Fibroblast of lung (primary cell): ENCODE measurements at regions not wholly inside any gene's neighbourhood (a gene's known extent, or its start where the extent isn't known, plus 50 kb on each side); places are given as distances from the start of the nearest gene placed in this dataset.

Experiments
- EZH2 ChIP-seq: IDR thresholded peaks from 2 replicates; pipeline ENCODE4 v1.5.1; 2012; ENCODE audit warnings: low read length, control low read depth, mild to moderate bottlenecking; ENCODE audit errors: missing control alignments
- TF ChIP-seq, protein P1 (sequence below), 2 donors: IDR thresholded peaks in 1 of 2; conservative IDR thresholded peaks in 1 of 2; 1 replicate in 1 of 2; 2 replicates in 1 of 2; pipeline ENCODE4 v1.5.1; 2011 to 2012; ENCODE audit warnings: low read length in 2 of 2, control low read depth in 1 of 2, inconsistent platforms in 1 of 2, low read depth in 1 of 2, mild to moderate bottlenecking in 1 of 2

GRCh38 chr2:195592105-195592504, 64.9 kb upstream of the SLC39A10 start:
- TF ChIP-seq, protein P1, sequence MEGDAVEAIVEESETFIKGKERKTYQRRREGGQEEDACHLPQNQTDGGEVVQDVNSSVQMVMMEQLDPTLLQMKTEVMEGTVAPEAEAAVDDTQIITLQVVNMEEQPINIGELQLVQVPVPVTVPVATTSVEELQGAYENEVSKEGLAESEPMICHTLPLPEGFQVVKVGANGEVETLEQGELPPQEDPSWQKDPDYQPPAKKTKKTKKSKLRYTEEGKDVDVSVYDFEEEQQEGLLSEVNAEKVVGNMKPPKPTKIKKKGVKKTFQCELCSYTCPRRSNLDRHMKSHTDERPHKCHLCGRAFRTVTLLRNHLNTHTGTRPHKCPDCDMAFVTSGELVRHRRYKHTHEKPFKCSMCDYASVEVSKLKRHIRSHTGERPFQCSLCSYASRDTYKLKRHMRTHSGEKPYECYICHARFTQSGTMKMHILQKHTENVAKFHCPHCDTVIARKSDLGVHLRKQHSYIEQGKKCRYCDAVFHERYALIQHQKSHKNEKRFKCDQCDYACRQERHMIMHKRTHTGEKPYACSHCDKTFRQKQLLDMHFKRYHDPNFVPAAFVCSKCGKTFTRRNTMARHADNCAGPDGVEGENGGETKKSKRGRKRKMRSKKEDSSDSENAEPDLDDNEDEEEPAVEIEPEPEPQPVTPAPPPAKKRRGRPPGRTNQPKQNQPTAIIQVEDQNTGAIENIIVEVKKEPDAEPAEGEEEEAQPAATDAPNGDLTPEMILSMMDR (conservative IDR thresholded peaks at IDR 0.05 in 1 of 2, IDR thresholded peaks at IDR 0.05 in 1 of 2; ENCODE audit: low read depth in 1 of 2, low read length in 2 of 2) = no peak
- TF ChIP-seq EZH2 = no peak
